LNCAP (cell line): ENCODE measurements at regions not wholly inside any gene's neighbourhood (a gene's known extent, or its start where the extent isn't known, plus 50 kb on each side); places are given as distances from the start of the nearest gene placed in this dataset.

ENCODE experiments used
- CTCF ChIP-seq: fragments of 450-650 bp; IDR thresholded peaks from 2 replicates; pipeline ENCODE4 v1.5.1; 2017; ENCODE audit warnings: mild to moderate bottlenecking

- no peak for TF ChIP-seq CTCF
Observed at GRCh38 chr4:110367156-110367555, 108.8 kb upstream of the ENPEP start.

GRCh38 chr4:110365761-110366160 lies 110.2 kb upstream of the ENPEP start:
- TF ChIP-seq CTCF: no peak

GRCh38 chr4:110364911-110365520 lies 110.9 kb upstream of the ENPEP start:
- no peak for TF ChIP-seq CTCF

GRCh38 chr4:110361921-110362320 lies 114.0 kb upstream of the ENPEP start:
- TF ChIP-seq CTCF: no peak

- TF ChIP-seq CTCF: no peak
Observed at GRCh38 chr4:110359076-110359475, 116.9 kb upstream of the ENPEP start.

- TF ChIP-seq CTCF: no peak
Observed at GRCh38 chr4:110357521-110357920, 118.4 kb upstream of the ENPEP start.

- no peak for TF ChIP-seq CTCF
Observed at GRCh38 chr4:110354460-110354859, 121.5 kb upstream of the ENPEP start.
